NB4 (cell line): ENCODE measurements at regions not wholly inside any gene's neighbourhood (a gene's known extent, or its start where the extent isn't known, plus 50 kb on each side); places are given as distances from the start of the nearest gene placed in this dataset.
"Not testable (repeated sequence)": the region's sequence is repeated elsewhere in the genome, so short reads cannot be mapped to it uniquely, and the experiment has no call there.

ENCODE experiments used
- DNase-seq: peaks from one replicate; pipeline ENCODE4 v3.0.0; 2010; ENCODE audit warnings: low read depth
- H3K4me3 ChIP-seq: one replicate; pipeline ENCODE4 v1.5.1; 2011; ENCODE audit warnings: mild to moderate bottlenecking, low read depth, low read length, moderate library complexity
- CTCF ChIP-seq: IDR thresholded peaks from one replicate; pipeline ENCODE4 v1.5.1; 2012; ENCODE audit warnings: low read depth, low read length
- MAX ChIP-seq: IDR thresholded peaks from 2 replicates; pipeline ENCODE4 v1.6.1; 2011; ENCODE audit warnings: low read depth, low read length
- MYC ChIP-seq: IDR thresholded peaks from 2 replicates; pipeline ENCODE4 v1.6.1; 2011; ENCODE audit warnings: low read depth, low read length
- POLR2A ChIP-seq: IDR thresholded peaks from 2 replicates; pipeline ENCODE4 v1.6.1; 2011; ENCODE audit warnings: mild to moderate bottlenecking; ENCODE audit not compliant: insufficient read length; ENCODE audit errors: extremely low read depth

- no peak for TF ChIP-seq POLR2A
- H3K4me3 ChIP-seq: no peak overlapping the region
- DNase-seq: no peak
These were observed 110.8 kb downstream of the NPAP1 start for GRCh38 chr15:24786347-24786746.

GRCh38 chr15:24802624-24803023, 127.0 kb downstream of the NPAP1 start:
- not testable (repeated sequence) for H3K4me3 ChIP-seq, DNase-seq

- no peak overlapping the region for H3K4me3 ChIP-seq
- no peak for DNase-seq
- TF ChIP-seq MYC (no peak), CTCF (no peak), MAX (no peak), POLR2A (no peak)
These were observed 135.1 kb upstream of the SNRPN start for GRCh38 chr15:24819680-24820079.

GRCh38 chr15:24823473-24823872, 131.3 kb upstream of the SNRPN start:
- no peak overlapping the region for H3K4me3 ChIP-seq
- DNase-seq: no peak
- TF ChIP-seq MYC (no peak), CTCF (no peak), POLR2A (no peak), MAX (no peak)

GRCh38 chr15:24832282-24832681, 122.5 kb upstream of the SNRPN start:
- TF ChIP-seq MYC (no peak), MAX (no peak), CTCF (no peak), POLR2A (no peak)
- DNase-seq: no peak
- H3K4me3 ChIP-seq: no peak overlapping the region

- TF ChIP-seq POLR2A (no peak), MYC (no peak), MAX (no peak), CTCF (no peak)
- DNase-seq: no peak
- H3K4me3 ChIP-seq: no peak overlapping the region
These were observed 119.5 kb upstream of the SNRPN start for GRCh38 chr15:24835301-24835700.

- H3K4me3 ChIP-seq: no peak overlapping the region
- no peak for DNase-seq
- TF ChIP-seq POLR2A: no peak
- TF ChIP-seq CTCF: no peak
- no peak for TF ChIP-seq MAX
- no peak for TF ChIP-seq MYC
These were observed 106.7 kb upstream of the SNRPN start for GRCh38 chr15:24848050-24848449.
